GM18507 (cell line): ENCODE measurements at regions not wholly inside any gene's neighbourhood (a gene's known extent, or its start where the extent isn't known, plus 50 kb on each side); places are given as distances from the start of the nearest gene placed in this dataset.

Experiments
- DNase-seq: peaks from one replicate; pipeline ENCODE4 v3.0.0; 2011; ENCODE audit warnings: low read depth; ENCODE audit not compliant: insufficient read length; ENCODE audit errors: extremely low spot score
- FAIRE-seq: peaks from 2 replicates; lab custom pipeline; 2011; peaks lifted over from hg19 to GRCh38; lab: Jason Lieb, UNC

- DNase-seq, result no peak
- FAIRE-seq, result peak; percentile 21
These were observed 174.1 kb downstream of the AHR start for GRCh38 chr7:17472518-17472917.

GRCh38 chr7:17472939-17473338 is 174.5 kb downstream of the AHR start:
- DNase-seq, result no peak
- FAIRE-seq, result no peak

- no peak for DNase-seq
- no peak for FAIRE-seq
These were observed 176.4 kb downstream of the AHR start for GRCh38 chr7:17474724-17475344.

- FAIRE-seq (no peak), DNase-seq (no peak)
These were observed 178.7 kb downstream of the AHR start for GRCh38 chr7:17477182-17477581.

- DNase-seq (no peak), FAIRE-seq (no peak)
These were observed 182.7 kb downstream of the AHR start for GRCh38 chr7:17481118-17481517.

- no peak for FAIRE-seq
- no peak for DNase-seq
These were observed 186.9 kb downstream of the AHR start for GRCh38 chr7:17485368-17485767.

GRCh38 chr7:17485904-17486303 is 187.5 kb downstream of the AHR start:
- no peak for DNase-seq
- no peak for FAIRE-seq

GRCh38 chr7:17486835-17487234 is 188.4 kb downstream of the AHR start:
- no peak for FAIRE-seq

GRCh38 chr7:17487343-17487742 is 188.9 kb downstream of the AHR start:
- DNase-seq, result no peak
- FAIRE-seq, result no peak

More at GRCh38 chr7:17486835-17487234, 188.4 kb downstream of the AHR start:
- no peak for DNase-seq

- FAIRE-seq (no peak), DNase-seq (no peak)
These were observed 190.4 kb downstream of the AHR start for GRCh38 chr7:17488829-17489228.

GRCh38 chr7:17489961-17490360 is 191.5 kb downstream of the AHR start:
- DNase-seq (no peak), FAIRE-seq (no peak)

GRCh38 chr7:17490825-17491224 is 192.4 kb downstream of the AHR start:
- DNase-seq (no peak), FAIRE-seq (no peak)

GRCh38 chr7:17492437-17492836 is 194.0 kb downstream of the AHR start:
- FAIRE-seq (peak; percentile 64), DNase-seq (no peak)

- FAIRE-seq, result peak; percentile 26
- no peak for DNase-seq
These were observed 195.0 kb downstream of the AHR start for GRCh38 chr7:17493446-17493845.

GRCh38 chr7:17495655-17496394 is 197.4 kb downstream of the AHR start:
- FAIRE-seq, result peak; percentile 33
- DNase-seq, result no peak

GRCh38 chr7:17497136-17497535 is 198.7 kb downstream of the AHR start:
- FAIRE-seq (no peak), DNase-seq (no peak)

GRCh38 chr7:17497549-17498167 is 199.2 kb downstream of the AHR start:
- FAIRE-seq, result no peak
- no peak for DNase-seq

- FAIRE-seq, result no peak
These were observed 199.8 kb downstream of the AHR start for GRCh38 chr7:17498230-17498629.

GRCh38 chr7:17500736-17501135 is 202.3 kb downstream of the AHR start:
- no peak for FAIRE-seq
- DNase-seq, result no peak

More at GRCh38 chr7:17498230-17498629, 199.8 kb downstream of the AHR start:
- DNase-seq, result no peak

- DNase-seq (no peak), FAIRE-seq (no peak)
These were observed 203.2 kb downstream of the AHR start for GRCh38 chr7:17501441-17502212.
